CD14-positive monocyte (primary cell): ENCODE measurements at regions not wholly inside any gene's neighbourhood (a gene's known extent, or its start where the extent isn't known, plus 50 kb on each side); places are given as distances from the start of the nearest gene placed in this dataset.

Source experiments
- DNase-seq, 3 donors: peaks; one replicate each; pipeline ENCODE4 v3.0.0-alpha.2; 2011 to 2022
- H2AFZ ChIP-seq: 2 replicates; pipeline ENCODE4 v1.6.0; 2012; ENCODE audit warnings: mild to moderate bottlenecking, low read depth, low read length, inconsistent platforms; ENCODE audit not compliant: insufficient read depth, poor library complexity, severe bottlenecking
- H3K27ac ChIP-seq, 2 donors: 1 replicate in 1 of 2; 2 replicates in 1 of 2; pipeline ENCODE4 v1.5.1; 2012 to 2013; ENCODE audit warnings: low read length in 2 of 2, control low read depth in 1 of 2, inconsistent platforms in 1 of 2, low read depth in 1 of 2, mild to moderate bottlenecking in 1 of 2
- H3K27me3 ChIP-seq, 2 donors: one replicate each; pipeline versions ENCODE4 v1.6.0 to v1.6.1; 2011 to 2013; ENCODE audit warnings: low read length in 2 of 2; ENCODE audit not compliant: control insufficient read depth in 2 of 2, insufficient read depth in 2 of 2
- H3K36me3 ChIP-seq, 2 donors: replicated peaks in 1 of 2; 1 replicate in 1 of 2; 2 replicates in 1 of 2; pipeline versions ENCODE4 v1.5.1 to v1.6.1; 2012 to 2013; ENCODE audit warnings: low read length in 2 of 2, control low read depth in 1 of 2, inconsistent platforms in 1 of 2, mild to moderate bottlenecking in 1 of 2; ENCODE audit not compliant: insufficient read depth in 2 of 2, control insufficient read depth in 1 of 2
- H3K4me1 ChIP-seq, 2 donors: 1 replicate in 1 of 2; 2 replicates in 1 of 2; pipeline versions ENCODE4 v1.5.1 to v1.6.1; 2012 to 2013; ENCODE audit warnings: low read length in 2 of 2, control low read depth in 1 of 2, inconsistent platforms in 1 of 2, mild to moderate bottlenecking in 1 of 2, moderate library complexity in 1 of 2; ENCODE audit not compliant: insufficient read depth in 2 of 2, control insufficient read depth in 1 of 2
- H3K4me2 ChIP-seq: replicated peaks from 2 replicates; pipeline ENCODE3; 2012; ENCODE audit warnings: low read length, moderate library complexity, mild to moderate bottlenecking; ENCODE audit not compliant: poor library complexity, severe bottlenecking; ENCODE audit errors: extremely low read depth
- H3K4me3 ChIP-seq, 3 experiments: fragments of 200-600 bp in 1 of 3; sonication (generic) in 1 of 3; replicated peaks in 1 of 3; 1 replicate in 2 of 3; 2 replicates in 1 of 3; pipeline ENCODE4 v1.5.1; 2011 to 2013; ENCODE audit warnings: low read length in 3 of 3, mild to moderate bottlenecking in 3 of 3, control low read depth in 2 of 3, low read depth in 2 of 3, inconsistent platforms in 1 of 3, moderate library complexity in 1 of 3
- H3K79me2 ChIP-seq: 2 replicates; pipeline ENCODE4 v1.6.0; 2012; ENCODE audit warnings: mild to moderate bottlenecking, control low read depth, inconsistent platforms, low read length, moderate library complexity; ENCODE audit not compliant: insufficient read depth
- H3K9ac ChIP-seq: 2 replicates; pipeline ENCODE4 v1.6.0; 2017; ENCODE audit warnings: low read length, mild to moderate bottlenecking; ENCODE audit not compliant: insufficient read depth, poor library complexity, severe bottlenecking
- H3K9me3 ChIP-seq, 2 donors: replicated peaks in 1 of 2; 1 replicate in 1 of 2; 2 replicates in 1 of 2; pipeline versions ENCODE4 v1.5.1 to v1.6.1; 2012 to 2013; ENCODE audit warnings: low read length in 2 of 2, control low read depth in 1 of 2; ENCODE audit not compliant: control insufficient read depth in 1 of 2, insufficient read depth in 1 of 2
- H4K20me1 ChIP-seq: 2 replicates; pipeline ENCODE4 v1.6.0; 2012; ENCODE audit warnings: mild to moderate bottlenecking, low read length, control low read depth, moderate library complexity; ENCODE audit not compliant: insufficient read depth
- H3K27ac Mint-ChIP-seq, 7 donors: one replicate each; pipeline ENCODE4 v1.8.0; 2020; ENCODE audit warnings: mild to moderate bottlenecking in 7 of 7, mixed read lengths in 7 of 7, moderate library complexity in 6 of 7, inconsistent platforms in 2 of 7
- H3K27me3 Mint-ChIP-seq, 3 donors: one replicate each; pipeline ENCODE4 v1.8.0; 2021 to 2022; ENCODE audit warnings: low read depth in 3 of 3, mild to moderate bottlenecking in 3 of 3, mixed read lengths in 3 of 3, moderate library complexity in 3 of 3, inconsistent platforms in 1 of 3
- H3K36me3 Mint-ChIP-seq, 2 donors: one replicate each; pipeline ENCODE4 v1.8.0; 2020; ENCODE audit warnings: mixed read lengths in 2 of 2, inconsistent platforms in 1 of 2, mild to moderate bottlenecking in 1 of 2
- H3K4me1 Mint-ChIP-seq: one replicate; pipeline ENCODE4 v1.8.0; 2020; ENCODE audit warnings: mild to moderate bottlenecking, mixed read lengths
- H3K4me3 Mint-ChIP-seq, 2 donors: one replicate each; pipeline ENCODE4 v1.8.0; 2020; ENCODE audit warnings: mild to moderate bottlenecking in 2 of 2, mixed read lengths in 2 of 2, moderate library complexity in 1 of 2
- H3K9me3 Mint-ChIP-seq, 7 donors: one replicate each; pipeline ENCODE4 v1.8.0; 2020 to 2022; ENCODE audit warnings: mixed read lengths in 7 of 7, mild to moderate bottlenecking in 6 of 7, moderate library complexity in 6 of 7, inconsistent platforms in 2 of 7
- WGBS: methylation state at CpG from one replicate; pipeline ENCODE4 v1.1.5; 2013; ENCODE audit warnings: missing lambda C conversion rate; ENCODE audit not compliant: insufficient coverage; 5-methylcytosine and 5-hydroxymethylcytosine counted together
- intact Hi-C, 2 donors: fragments of 100-400 bp; cut with micrococcal nuclease; formaldehyde crosslinking; loops; one replicate each; pipeline versions ENCODE4 v1.15.0 to v1.15.1; 2023
- TF ChIP-seq, protein P1 (sequence below): fragments of 200-600 bp; IDR thresholded peaks from one replicate; pipeline ENCODE4 v1.8.0; 2022; ENCODE audit warnings: antibody characterized with exemption, mild to moderate bottlenecking

DNA sequence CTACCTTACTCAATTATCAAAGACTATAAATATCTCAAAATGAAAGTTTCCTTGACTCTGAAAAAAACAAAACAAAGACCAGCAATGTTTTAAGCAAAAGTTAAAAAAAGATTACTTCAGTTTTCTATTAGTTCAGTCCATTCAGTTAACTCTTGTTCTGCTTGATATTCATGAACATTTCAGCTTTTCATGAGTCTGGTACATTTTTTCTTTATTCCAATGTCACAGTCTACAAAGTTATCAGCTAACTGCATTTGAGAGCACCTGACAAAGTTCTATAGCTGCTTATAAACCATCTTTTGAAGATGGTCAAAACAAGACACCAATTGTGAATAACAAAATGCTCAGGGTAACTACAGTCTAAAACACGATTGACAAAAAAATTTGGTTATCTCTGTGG, 156.1 kb upstream of the NOX3 start:
- intact Hi-C loops: no loop called here
- no peak overlapping the region for H3K4me3 Mint-ChIP-seq
- Histone ChIP-seq H3K36me3 (no peaks in the 10 kb centered on the region), H3K79me2 (no peaks in the 10 kb centered on the region), H3K4me3 (no peak overlapping the region), H3K27me3 (no peaks in the 10 kb centered on the region), H4K20me1 (no peaks in the 10 kb centered on the region), H3K9ac (no peak overlapping the region), H3K4me1 (no peaks in the 10 kb centered on the region), H2AFZ (no peak overlapping the region), H3K27ac (no peak overlapping the region), H3K4me2 (no peak overlapping the region), H3K9me3 (peaks cover 33 to 47% of the 10 kb centered on the region in 2 donors)
- H3K4me1 Mint-ChIP-seq: no peaks in the 10 kb centered on the region
- no CpG with 5 or more reads among the region's 1 CpG for WGBS
- no peak for DNase-seq
- no peaks in the 10 kb centered on the region for H3K36me3 Mint-ChIP-seq
- H3K27me3 Mint-ChIP-seq: no peaks in the 10 kb centered on the region
- peaks cover 13 to 39% (median 18%) of the 10 kb centered on the region in 7 donors for H3K9me3 Mint-ChIP-seq
- TF ChIP-seq, protein P1, sequence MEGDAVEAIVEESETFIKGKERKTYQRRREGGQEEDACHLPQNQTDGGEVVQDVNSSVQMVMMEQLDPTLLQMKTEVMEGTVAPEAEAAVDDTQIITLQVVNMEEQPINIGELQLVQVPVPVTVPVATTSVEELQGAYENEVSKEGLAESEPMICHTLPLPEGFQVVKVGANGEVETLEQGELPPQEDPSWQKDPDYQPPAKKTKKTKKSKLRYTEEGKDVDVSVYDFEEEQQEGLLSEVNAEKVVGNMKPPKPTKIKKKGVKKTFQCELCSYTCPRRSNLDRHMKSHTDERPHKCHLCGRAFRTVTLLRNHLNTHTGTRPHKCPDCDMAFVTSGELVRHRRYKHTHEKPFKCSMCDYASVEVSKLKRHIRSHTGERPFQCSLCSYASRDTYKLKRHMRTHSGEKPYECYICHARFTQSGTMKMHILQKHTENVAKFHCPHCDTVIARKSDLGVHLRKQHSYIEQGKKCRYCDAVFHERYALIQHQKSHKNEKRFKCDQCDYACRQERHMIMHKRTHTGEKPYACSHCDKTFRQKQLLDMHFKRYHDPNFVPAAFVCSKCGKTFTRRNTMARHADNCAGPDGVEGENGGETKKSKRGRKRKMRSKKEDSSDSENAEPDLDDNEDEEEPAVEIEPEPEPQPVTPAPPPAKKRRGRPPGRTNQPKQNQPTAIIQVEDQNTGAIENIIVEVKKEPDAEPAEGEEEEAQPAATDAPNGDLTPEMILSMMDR: no peak
- no peak overlapping the region for H3K27ac Mint-ChIP-seq

DNA sequence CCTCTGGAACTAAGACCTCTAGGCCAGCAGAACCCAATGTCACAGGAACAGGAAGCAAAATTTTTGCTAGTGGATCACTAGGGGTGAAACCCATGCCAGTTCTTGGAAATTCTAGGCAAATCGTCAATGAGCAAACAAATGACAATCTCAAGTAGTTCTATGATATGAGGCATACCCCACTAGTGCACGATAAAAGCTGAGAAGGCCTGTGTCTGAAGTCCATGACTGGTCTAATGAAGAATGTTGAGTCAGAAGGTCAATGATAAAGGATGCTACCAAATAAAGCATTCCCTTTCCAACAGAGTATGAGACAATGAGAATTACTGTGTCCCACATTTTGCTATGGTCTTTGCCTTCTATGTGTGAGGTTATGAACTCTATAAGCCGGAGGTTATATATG, 149.4 kb upstream of the NOX3 start:
- Histone ChIP-seq H2AFZ (no peak overlapping the region), H3K4me2 (no peak overlapping the region), H3K9me3 (peaks cover 5 to 9% of the 10 kb centered on the region in 2 donors), H3K79me2 (no peaks in the 10 kb centered on the region), H4K20me1 (no peaks in the 10 kb centered on the region), H3K4me3 (no peak overlapping the region), H3K27me3 (no peaks in the 10 kb centered on the region), H3K27ac (no peak overlapping the region), H3K36me3 (no peaks in the 10 kb centered on the region), H3K4me1 (no peaks in the 10 kb centered on the region), H3K9ac (no peak overlapping the region)
- DNase-seq: no peak
- intact Hi-C loops: no loop called here
- peaks cover 0 to 1% (median 0%) of the 10 kb centered on the region in 3 donors for H3K27me3 Mint-ChIP-seq
- H3K27ac Mint-ChIP-seq: no peak overlapping the region
- peaks cover 6 to 27% (median 12%) of the 10 kb centered on the region in 7 donors for H3K9me3 Mint-ChIP-seq
- no peak overlapping the region for H3K4me3 Mint-ChIP-seq
- no peaks in the 10 kb centered on the region for H3K36me3 Mint-ChIP-seq
- no CpG with 5 or more reads among the region's 3 CpGs for WGBS
- TF ChIP-seq, protein P1: no peak
- no peaks in the 10 kb centered on the region for H3K4me1 Mint-ChIP-seq
